PC-3 (cell line): ENCODE measurements at regions not wholly inside any gene's neighbourhood (a gene's known extent, or its start where the extent isn't known, plus 50 kb on each side); places are given as distances from the start of the nearest gene placed in this dataset.

Experiments
- ATAC-seq: fragments of 200-7000 bp; cut with Tn5 transposase; 2 replicates; pipeline ENCODE4 v1.9.1; 2020; ENCODE audit warnings: mild to moderate bottlenecking, moderate library complexity
- BruUV-seq: library from RNA; stranded (reverse); fragments of 400-500 nt; replicated peaks from 2 replicates; lab custom pipeline; 2021; lab: Mats Ljungman, UMichigan
- CTCF ChIA-PET: fragments of 300-600 bp; sonication (Branson Sonifier 250); formaldehyde crosslinking; loops from one replicate; lab custom pipeline; 2022; ENCODE audit warnings: antibody characterized with exemption; lab: Charles Lee
- POLR2A ChIA-PET: fragments of 300-600 bp; sonication (Branson Sonifier 250); formaldehyde crosslinking; loops from one replicate; lab custom pipeline; 2022; ENCODE audit warnings: antibody characterized with exemption; ENCODE audit not compliant: unreplicated experiment; lab: Charles Lee
- DNase-seq: peaks from one replicate; pipeline ENCODE4 v3.0.0-alpha.2; 2015
- H2AFZ ChIP-seq: fragments of 300-600 bp; sonication (generic); 2 replicates; pipeline ENCODE4 v1.6.0; 2016; ENCODE audit warnings: antibody characterized with exemption, low read length
- H3F3A ChIP-seq: fragments of 300-600 bp; sonication (generic); one replicate; pipeline ENCODE4 v1.6.0; 2017; ENCODE audit warnings: antibody characterized with exemption, low read length, control low read depth, mild to moderate bottlenecking; ENCODE audit not compliant: unreplicated experiment
- H3K27ac ChIP-seq: fragments of 300-600 bp; sonication (generic); 2 replicates; pipeline ENCODE4 v1.5.1; 2016; ENCODE audit warnings: mild to moderate bottlenecking, low read length
- H3K27me3 ChIP-seq: fragments of 300-600 bp; sonication (generic); 2 replicates; pipeline ENCODE4 v1.6.1; 2016; ENCODE audit warnings: low read length, mixed read lengths
- H3K36me3 ChIP-seq: fragments of 300-600 bp; sonication (generic); 2 replicates; pipeline ENCODE4 v1.6.1; 2016; ENCODE audit warnings: low read depth, mixed run types, low read length, mixed read lengths
- H3K4me1 ChIP-seq: fragments of 300-600 bp; sonication (generic); 2 replicates; pipeline ENCODE4 v1.5.1; 2016; ENCODE audit warnings: low read length; ENCODE audit not compliant: insufficient read depth
- H3K4me2 ChIP-seq: fragments of 300-600 bp; sonication (generic); 2 replicates; pipeline ENCODE4 v1.6.0; 2016; ENCODE audit warnings: low read length
- H3K4me3 ChIP-seq: fragments of 300-600 bp; sonication (generic); 2 replicates; pipeline ENCODE4 v1.5.1; 2016; ENCODE audit warnings: mild to moderate bottlenecking, low read length, mixed read lengths
- H3K79me2 ChIP-seq: fragments of 300-600 bp; sonication (generic); 2 replicates; pipeline ENCODE4 v1.6.1; 2017; ENCODE audit warnings: low read length, mixed read lengths
- H3K9ac ChIP-seq: fragments of 300-600 bp; sonication (generic); 2 replicates; pipeline ENCODE4 v1.6.0; 2016; ENCODE audit warnings: mild to moderate bottlenecking, low read length
- H3K9me2 ChIP-seq: fragments of 300-600 bp; sonication (generic); replicated peaks from 2 replicates; pipeline ENCODE4 v1.6.1; 2016; ENCODE audit warnings: mixed run types, low read length, mixed read lengths
- H3K9me3 ChIP-seq: fragments of 300-600 bp; sonication (generic); 2 replicates; pipeline ENCODE4 v1.6.1; 2016; ENCODE audit warnings: low read length, mixed read lengths
- H4K20me1 ChIP-seq: fragments of 300-600 bp; sonication (generic); 2 replicates; pipeline ENCODE4 v1.6.1; 2016; ENCODE audit warnings: low read length, mixed read lengths
- EZH2 ChIP-seq: fragments of 300-600 bp; sonication (generic); IDR thresholded peaks from one replicate; pipeline ENCODE4 v1.6.1; 2017; ENCODE audit warnings: antibody characterized with exemption, mild to moderate bottlenecking, low read length; ENCODE audit not compliant: unreplicated experiment
- EZH2phosphoT487 ChIP-seq: fragments of 300-600 bp; sonication (generic); IDR thresholded peaks from 2 replicates; pipeline ENCODE4 v1.6.1; 2018; ENCODE audit warnings: mild to moderate bottlenecking, antibody characterized with exemption, low read length, borderline replicate concordance
- intact Hi-C: fragments of 100-400 bp; cut with micrococcal nuclease; formaldehyde crosslinking; loops from 2 replicates; pipeline ENCODE4 v1.9.0; 2023
- TF ChIP-seq, protein P1 (sequence below): fragments of 300-600 bp; sonication (generic); conservative IDR thresholded peaks from 2 replicates; pipeline ENCODE4 v1.5.1; 2017; ENCODE audit warnings: antibody characterized with exemption, low read depth, mild to moderate bottlenecking, low read length

DNA sequence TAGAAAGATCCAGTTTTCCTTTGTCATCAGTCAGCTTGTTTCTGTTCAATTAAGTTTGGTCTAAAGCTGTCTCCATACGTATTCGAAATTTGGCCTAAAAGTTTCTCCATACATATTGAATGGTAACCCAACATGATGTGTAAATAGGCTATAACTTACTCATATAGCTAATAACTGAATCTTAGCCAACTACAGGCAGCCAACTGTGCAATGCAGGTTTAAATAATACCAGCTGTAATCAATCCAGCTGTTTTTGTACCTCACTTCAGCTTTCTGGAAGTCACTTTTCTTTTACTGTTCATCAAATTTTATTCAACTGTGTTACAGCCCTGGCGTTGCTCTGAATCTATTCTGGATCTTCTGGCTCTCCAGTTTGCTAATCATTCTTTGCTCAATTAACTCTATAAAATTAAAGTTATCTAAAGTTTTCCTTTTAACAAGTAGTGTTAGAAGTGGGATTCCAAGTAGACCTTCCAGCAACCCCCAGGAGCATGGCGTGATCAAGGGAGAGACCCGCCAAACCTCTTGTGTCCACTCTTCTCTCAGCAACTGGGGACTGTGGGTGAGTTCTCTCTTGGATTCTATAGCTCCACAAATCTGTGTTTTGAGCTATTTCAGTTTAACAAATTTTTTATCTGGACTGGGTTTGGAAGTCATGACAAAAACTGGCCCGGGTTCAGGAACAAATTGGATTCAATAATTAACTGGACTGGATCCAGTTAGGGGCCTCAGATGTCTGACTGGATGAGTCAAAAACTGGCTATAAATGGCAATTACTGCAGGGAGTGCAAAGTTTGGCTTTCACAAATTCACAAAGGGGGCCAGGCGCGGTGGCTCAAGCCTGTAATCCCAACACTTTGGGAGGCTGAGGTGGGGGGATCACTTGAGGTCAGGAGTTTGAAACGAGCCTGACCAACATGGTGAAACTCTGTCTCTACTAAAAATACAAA lies 329.7 kb upstream of the ST6GAL2 start:
- ATAC-seq (no peak), DNase-seq (no peak)
- Histone ChIP-seq H2AFZ (no peak overlapping the region), H3K4me3 (no peak overlapping the region), H3K79me2 (no peaks in the 10 kb centered on the region), H4K20me1 (no peaks in the 10 kb centered on the region), H3K4me1 (no peaks in the 10 kb centered on the region), H3K27me3 (peaks cover 96% of the 10 kb centered on the region), H3F3A (no peaks in the 10 kb centered on the region), H3K36me3 (no peaks in the 10 kb centered on the region), H3K9ac (no peak overlapping the region), H3K9me2 (no peaks in the 10 kb centered on the region), H3K9me3 (no peaks in the 10 kb centered on the region), H3K27ac (no peak overlapping the region), H3K4me2 (no peak overlapping the region)
- ChIA-PET POLR2A (no interaction called here), CTCF (no interaction called here)
- intact Hi-C loops = no loop called here
- TF ChIP-seq EZH2phosphoT487 (no peak), EZH2 (no peak)
- TF ChIP-seq, protein P1, sequence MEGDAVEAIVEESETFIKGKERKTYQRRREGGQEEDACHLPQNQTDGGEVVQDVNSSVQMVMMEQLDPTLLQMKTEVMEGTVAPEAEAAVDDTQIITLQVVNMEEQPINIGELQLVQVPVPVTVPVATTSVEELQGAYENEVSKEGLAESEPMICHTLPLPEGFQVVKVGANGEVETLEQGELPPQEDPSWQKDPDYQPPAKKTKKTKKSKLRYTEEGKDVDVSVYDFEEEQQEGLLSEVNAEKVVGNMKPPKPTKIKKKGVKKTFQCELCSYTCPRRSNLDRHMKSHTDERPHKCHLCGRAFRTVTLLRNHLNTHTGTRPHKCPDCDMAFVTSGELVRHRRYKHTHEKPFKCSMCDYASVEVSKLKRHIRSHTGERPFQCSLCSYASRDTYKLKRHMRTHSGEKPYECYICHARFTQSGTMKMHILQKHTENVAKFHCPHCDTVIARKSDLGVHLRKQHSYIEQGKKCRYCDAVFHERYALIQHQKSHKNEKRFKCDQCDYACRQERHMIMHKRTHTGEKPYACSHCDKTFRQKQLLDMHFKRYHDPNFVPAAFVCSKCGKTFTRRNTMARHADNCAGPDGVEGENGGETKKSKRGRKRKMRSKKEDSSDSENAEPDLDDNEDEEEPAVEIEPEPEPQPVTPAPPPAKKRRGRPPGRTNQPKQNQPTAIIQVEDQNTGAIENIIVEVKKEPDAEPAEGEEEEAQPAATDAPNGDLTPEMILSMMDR = no peak
- no TSS peak for BruUV-seq

DNA sequence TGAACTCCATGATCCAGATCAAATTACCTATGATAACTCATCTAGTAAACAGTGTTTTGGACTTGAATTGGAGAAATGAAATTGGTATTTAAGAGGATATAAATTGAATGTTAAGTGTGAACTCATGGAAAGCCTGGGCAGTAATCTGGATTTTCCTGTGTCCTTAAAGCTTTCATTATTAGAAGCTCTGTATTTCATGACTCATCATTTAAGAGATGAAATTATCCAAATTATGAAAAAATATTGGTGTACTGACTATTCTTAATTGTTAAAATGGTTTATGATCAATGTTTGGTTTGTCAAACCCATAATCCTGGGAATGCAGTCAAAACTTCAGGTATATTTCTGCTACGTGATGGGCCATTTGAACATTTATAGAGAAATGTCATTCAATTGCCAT lies 332.2 kb upstream of the ST6GAL2 start:
- no peak overlapping the region for H2AFZ ChIP-seq
- ChIA-PET CTCF (no interaction called here), POLR2A (no interaction called here)
- no peaks in the 10 kb centered on the region for H3K36me3 ChIP-seq
- TF ChIP-seq EZH2phosphoT487 (no peak), EZH2 (no peak)
- TF ChIP-seq, protein P1 = no peak
- H3K79me2 ChIP-seq = no peaks in the 10 kb centered on the region
- intact Hi-C loops = no loop called here
- no peak overlapping the region for H3K9ac ChIP-seq
- H4K20me1 ChIP-seq = no peaks in the 10 kb centered on the region
- H3K27me3 ChIP-seq = peaks cover 88% of the 10 kb centered on the region
- H3F3A ChIP-seq = no peaks in the 10 kb centered on the region
- H3K4me2 ChIP-seq = no peak overlapping the region
- H3K9me3 ChIP-seq = no peaks in the 10 kb centered on the region
- no peak overlapping the region for H3K27ac ChIP-seq
- H3K9me2 ChIP-seq = no peaks in the 10 kb centered on the region
- no peaks in the 10 kb centered on the region for H3K4me1 ChIP-seq
- ATAC-seq (no peak), DNase-seq (no peak)
- BruUV-seq = no TSS peak
- no peak overlapping the region for H3K4me3 ChIP-seq

DNA sequence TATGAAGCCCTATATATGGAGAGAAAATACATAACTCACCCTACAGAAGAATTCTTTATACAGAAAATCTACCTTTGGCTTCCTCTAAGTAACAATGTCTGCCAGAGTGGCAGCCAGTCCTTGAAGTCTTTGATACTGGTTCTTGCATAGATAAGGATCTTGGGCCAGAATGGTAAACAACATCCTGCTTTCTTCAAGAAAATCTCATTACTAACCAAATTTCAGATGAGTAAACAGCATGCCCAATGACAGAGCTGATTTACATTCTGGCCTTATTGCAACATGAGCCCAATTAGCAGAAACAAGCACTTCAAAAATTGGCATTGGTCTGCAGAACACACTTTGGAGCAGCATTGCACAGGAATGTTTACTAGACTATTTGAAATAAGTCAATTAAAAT lies 336.5 kb upstream of the ST6GAL2 start:
- Histone ChIP-seq H3K4me3 (no peak overlapping the region), H3K4me2 (no peak overlapping the region), H3K79me2 (no peaks in the 10 kb centered on the region), H3K36me3 (no peaks in the 10 kb centered on the region), H3K9ac (no peak overlapping the region), H4K20me1 (no peaks in the 10 kb centered on the region), H2AFZ (no peak overlapping the region), H3K9me3 (no peaks in the 10 kb centered on the region), H3K4me1 (no peaks in the 10 kb centered on the region), H3K27me3 (peaks cover 65% of the 10 kb centered on the region), H3K27ac (no peak overlapping the region), H3F3A (no peaks in the 10 kb centered on the region), H3K9me2 (no peaks in the 10 kb centered on the region)
- TF ChIP-seq EZH2 (no peak), EZH2phosphoT487 (no peak)
- TF ChIP-seq, protein P1 = no peak
- intact Hi-C loops = no loop called here
- DNase-seq (no peak), ATAC-seq (no peak)
- BruUV-seq = no TSS peak
- POLR2A ChIA-PET = no interaction called here
- CTCF ChIA-PET = no interaction called here
